ENCODE measurements at regions not wholly inside any gene's neighbourhood (a gene's known extent, or its start where the extent isn't known, plus 50 kb on each side); places are given as distances from the start of the nearest gene placed in this dataset.

DNA sequence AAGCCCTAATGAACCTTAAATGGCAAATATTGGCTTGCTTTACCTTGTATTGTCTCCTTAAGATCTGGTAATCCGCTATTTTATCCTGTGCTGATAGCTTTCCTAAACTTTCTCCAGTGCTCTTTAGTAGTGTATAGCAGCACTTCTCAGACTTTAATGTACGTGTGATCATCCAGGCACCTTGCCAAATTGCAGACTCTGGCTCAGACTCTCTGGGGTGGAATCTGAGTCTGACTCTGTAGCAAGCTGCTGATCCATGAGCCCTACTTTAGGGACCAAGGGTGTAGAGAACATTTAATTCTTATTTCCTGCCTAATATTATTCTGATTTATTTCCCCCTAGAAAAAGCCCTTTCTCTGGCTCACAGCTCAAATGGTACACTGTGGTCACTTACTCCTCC is 518.8 kb upstream of the ZNF385D start:
- TF ChIP-seq POLR2A (IDR thresholded peaks at IDR 0.05; ENCODE audit: low read length), result no peak
- no peak for TF ChIP-seq GATA1 (IDR thresholded peaks at IDR 0.05; ENCODE audit: low read depth, low read length)

All from erythroblast (primary cell).